ENCODE measurements at regions not wholly inside any gene's neighbourhood (a gene's known extent, or its start where the extent isn't known, plus 50 kb on each side); places are given as distances from the start of the nearest gene placed in this dataset.

GRCh38 chr1:229880271-229881170 lies 186.5 kb upstream of the GALNT2 start:
- TF ChIP-seq CTCF (conservative IDR thresholded peaks at IDR 0.05): no peak
- no peak for TF ChIP-seq ZFX (IDR thresholded peaks at IDR 0.05)
